GM13977 (cell line): ENCODE measurements at regions not wholly inside any gene's neighbourhood (a gene's known extent, or its start where the extent isn't known, plus 50 kb on each side); places are given as distances from the start of the nearest gene placed in this dataset.

ENCODE experiments used
- DNase-seq: peaks from one replicate; pipeline ENCODE4 v3.0.0; 2012; ENCODE audit warnings: low spot score
- in situ Hi-C: fragments of 300-500 bp; cut with MboI; formaldehyde crosslinking; loops from one replicate; pipeline ENCODE4 v1.12.0; 2022; ENCODE audit warnings: low sequenced_read_pairs, low pct_unique_long_range_greater_than_20kb, mixed read lengths, inconsistent platforms; ENCODE audit not compliant: unreplicated experiment
- TF ChIP-seq, protein P1 (sequence below): IDR thresholded peaks from 2 replicates; pipeline ENCODE4 v1.5.1; 2012; ENCODE audit warnings: mild to moderate bottlenecking, control low read depth; ENCODE audit not compliant: insufficient read depth; ENCODE audit errors: extremely low read depth, missing control alignments

DNA sequence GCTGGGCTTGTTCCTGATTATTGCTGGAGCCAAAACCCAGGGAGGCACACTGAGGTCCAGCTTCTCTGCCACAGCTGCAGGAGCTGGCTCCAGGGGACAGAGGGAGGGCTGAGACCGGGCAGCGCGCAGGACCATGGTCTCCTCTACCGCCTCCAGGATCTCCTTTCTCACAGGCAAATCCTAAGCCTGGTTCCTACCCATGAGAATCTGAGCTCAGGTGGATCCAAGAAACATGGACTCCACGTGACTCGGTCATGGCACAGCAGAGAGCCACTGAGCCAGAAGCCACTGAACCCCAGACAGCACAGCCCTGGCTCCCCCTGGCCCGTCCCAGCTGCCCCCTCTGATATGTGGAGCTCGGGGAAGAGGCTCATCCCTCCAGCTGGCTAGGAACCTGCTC lies 653.4 kb upstream of the ID2 start:
- TF ChIP-seq, protein P1, sequence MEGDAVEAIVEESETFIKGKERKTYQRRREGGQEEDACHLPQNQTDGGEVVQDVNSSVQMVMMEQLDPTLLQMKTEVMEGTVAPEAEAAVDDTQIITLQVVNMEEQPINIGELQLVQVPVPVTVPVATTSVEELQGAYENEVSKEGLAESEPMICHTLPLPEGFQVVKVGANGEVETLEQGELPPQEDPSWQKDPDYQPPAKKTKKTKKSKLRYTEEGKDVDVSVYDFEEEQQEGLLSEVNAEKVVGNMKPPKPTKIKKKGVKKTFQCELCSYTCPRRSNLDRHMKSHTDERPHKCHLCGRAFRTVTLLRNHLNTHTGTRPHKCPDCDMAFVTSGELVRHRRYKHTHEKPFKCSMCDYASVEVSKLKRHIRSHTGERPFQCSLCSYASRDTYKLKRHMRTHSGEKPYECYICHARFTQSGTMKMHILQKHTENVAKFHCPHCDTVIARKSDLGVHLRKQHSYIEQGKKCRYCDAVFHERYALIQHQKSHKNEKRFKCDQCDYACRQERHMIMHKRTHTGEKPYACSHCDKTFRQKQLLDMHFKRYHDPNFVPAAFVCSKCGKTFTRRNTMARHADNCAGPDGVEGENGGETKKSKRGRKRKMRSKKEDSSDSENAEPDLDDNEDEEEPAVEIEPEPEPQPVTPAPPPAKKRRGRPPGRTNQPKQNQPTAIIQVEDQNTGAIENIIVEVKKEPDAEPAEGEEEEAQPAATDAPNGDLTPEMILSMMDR: no peak
- DNase-seq: no peak
- in situ Hi-C loops: no loop called here

DNA sequence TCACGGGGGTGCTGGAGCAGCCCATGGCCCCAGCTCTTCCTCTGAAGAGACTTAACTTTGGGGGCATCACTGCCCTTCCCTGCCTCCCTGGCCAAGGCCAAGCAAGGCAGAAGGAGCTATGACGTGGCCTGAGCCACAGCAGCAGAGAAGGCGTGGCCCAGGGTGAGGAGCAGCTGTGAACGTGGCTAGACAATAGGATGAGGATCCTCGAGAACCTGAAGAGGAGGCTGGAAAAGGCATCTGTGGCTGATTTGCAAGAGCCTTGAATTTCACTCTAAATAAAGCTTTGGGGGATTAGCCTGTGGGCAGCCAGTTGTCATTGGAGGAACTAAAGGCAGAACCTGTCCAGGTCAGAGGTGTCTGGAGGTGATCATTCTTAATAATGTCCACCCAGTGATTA lies 652.9 kb upstream of the ID2 start:
- in situ Hi-C loops: no loop called here
- TF ChIP-seq, protein P1: no peak
- no peak for DNase-seq

DNA sequence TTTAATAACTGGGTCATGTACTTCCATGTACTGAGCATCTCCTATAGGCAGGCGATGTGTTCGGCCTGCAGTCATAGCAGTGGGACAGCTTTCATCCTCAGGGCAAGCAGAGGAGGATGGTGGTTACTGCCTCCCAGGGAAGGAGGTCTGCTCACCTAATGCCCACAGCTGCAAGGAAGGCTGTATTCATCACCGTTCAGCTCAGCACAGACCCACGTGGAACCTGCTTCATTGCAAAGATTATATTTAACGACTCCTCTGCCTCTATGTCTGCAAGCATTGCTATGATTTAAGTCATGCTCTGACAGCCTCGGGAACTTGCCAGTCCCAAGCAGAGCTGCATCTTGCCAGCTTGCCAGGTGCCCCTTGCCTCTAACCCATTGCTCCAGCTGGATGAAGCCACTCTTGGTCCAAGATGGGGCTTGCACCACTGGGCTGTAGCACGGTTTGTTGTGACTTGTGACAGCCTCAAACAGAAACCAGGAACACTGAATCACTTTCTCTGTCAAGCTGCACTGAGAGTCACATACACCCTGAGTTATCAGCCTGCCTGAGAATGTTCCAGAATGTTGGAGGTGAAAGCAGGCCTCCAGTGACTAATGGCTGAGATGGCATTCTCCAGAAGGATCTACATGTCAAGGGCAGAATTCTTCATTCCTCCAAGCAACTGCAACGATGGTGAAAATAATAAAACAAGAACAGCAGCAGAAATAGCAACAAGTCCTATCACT lies 651.1 kb upstream of the ID2 start:
- in situ Hi-C loops: no loop called here
- no peak for DNase-seq
- TF ChIP-seq, protein P1: no peak

DNA sequence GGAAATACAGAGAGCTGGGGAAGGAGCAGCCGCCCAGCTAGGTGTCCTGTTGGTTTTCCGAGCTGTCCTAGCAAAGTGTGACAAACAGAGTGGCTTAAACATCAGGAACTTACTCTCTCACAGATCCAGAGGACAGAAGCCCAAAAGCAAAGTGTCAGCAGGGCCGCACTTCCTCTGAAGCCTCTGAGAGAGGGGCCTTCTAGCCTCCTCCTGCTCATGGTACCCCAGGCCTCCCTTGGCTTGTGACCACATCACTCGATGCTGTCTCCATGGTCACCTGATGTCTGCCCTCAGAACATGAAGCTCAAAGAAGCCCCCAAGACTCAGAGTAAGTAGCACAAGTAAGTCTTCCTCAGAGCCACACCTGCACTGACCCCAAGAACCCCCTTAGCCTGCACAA lies 650.5 kb upstream of the ID2 start:
- TF ChIP-seq, protein P1: no peak
- in situ Hi-C loops: no loop called here

DNA sequence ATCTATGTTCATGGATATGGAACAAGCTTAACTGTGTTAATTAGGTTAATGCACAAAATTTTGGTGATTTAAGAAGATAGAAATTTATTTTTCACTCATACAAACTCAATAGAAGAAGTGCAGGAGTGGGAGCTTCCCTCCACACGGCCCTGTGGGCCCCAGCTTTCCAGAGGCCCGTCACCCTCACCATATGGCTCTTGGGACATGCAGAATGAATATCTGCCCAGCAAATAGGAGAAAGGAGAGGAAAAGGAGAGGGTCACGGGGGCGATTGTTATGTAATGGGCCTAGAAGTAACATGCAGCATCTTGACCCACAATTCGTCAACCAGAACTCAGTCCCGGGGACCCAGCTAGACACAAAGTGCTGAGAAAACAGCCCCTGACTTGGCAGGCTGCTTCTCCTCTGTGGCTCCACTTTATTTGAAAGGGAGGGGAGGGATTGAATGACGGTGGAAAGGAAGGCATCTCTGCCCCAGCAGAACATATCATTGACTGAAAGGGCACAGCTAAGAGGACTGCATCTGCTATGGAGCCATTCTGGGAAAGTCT lies 648.2 kb upstream of the ID2 start:
- in situ Hi-C loops: no loop called here
- TF ChIP-seq, protein P1: no peak
- no peak for DNase-seq

More for the DNA sequence above, 650.5 kb upstream of the ID2 start:
- no peak for DNase-seq

DNA sequence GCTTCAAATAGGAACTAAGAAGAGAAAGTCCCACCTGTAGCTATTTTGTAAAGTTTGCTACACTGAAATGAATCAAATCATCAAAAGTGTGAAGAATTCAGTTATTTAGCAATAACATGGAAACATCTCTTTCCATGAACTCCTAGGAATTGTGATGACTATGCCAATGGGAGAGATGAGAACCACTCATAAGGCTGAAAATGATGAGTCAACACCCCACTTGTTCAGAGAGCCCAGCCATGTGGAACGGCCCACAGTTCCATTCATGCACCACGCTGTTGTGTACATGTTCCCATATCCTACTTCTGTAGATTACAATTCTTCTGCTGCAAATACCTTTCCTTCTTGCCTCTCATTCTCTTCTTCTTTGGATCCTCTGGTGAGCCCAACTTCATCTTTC lies 645.5 kb upstream of the ID2 start:
- in situ Hi-C loops: no loop called here
- TF ChIP-seq, protein P1: no peak
- DNase-seq: no peak
